RWPE2 (cell line): ENCODE measurements at regions not wholly inside any gene's neighbourhood (a gene's known extent, or its start where the extent isn't known, plus 50 kb on each side); places are given as distances from the start of the nearest gene placed in this dataset.

Experiments
- ATAC-seq: fragments of 200-7000 bp; cut with Tn5 transposase; 3 replicates; pipeline ENCODE4 v1.9.1; 2021; ENCODE audit warnings: low read depth
- DNase-seq: peaks from one replicate; pipeline ENCODE4 v3.0.0-alpha.2; 2020; ENCODE audit warnings: low spot score
- H3K27ac ChIP-seq: fragments of 450-650 bp; 2 replicates; pipeline ENCODE4 v1.5.1; 2017; ENCODE audit warnings: mild to moderate bottlenecking; ENCODE audit not compliant: poor library complexity, severe bottlenecking
- H3K27me3 ChIP-seq: fragments of 250-450 bp; sonication (Bioruptor Pico); 2 replicates; pipeline ENCODE4 v1.5.1; 2021; ENCODE audit warnings: mild to moderate bottlenecking, moderate library complexity; ENCODE audit not compliant: insufficient read depth, poor library complexity, severe bottlenecking
- H3K36me3 ChIP-seq: fragments of 250-450 bp; sonication (Bioruptor Pico); 2 replicates; pipeline ENCODE4 v1.5.1; 2020; ENCODE audit warnings: low read depth, mild to moderate bottlenecking, moderate library complexity
- H3K4me1 ChIP-seq: fragments of 250-450 bp; sonication (Bioruptor Pico); 2 replicates; pipeline ENCODE4 v1.5.1; 2021; ENCODE audit warnings: mild to moderate bottlenecking, moderate library complexity; ENCODE audit not compliant: insufficient read depth, poor library complexity, severe bottlenecking
- H3K4me3 ChIP-seq: fragments of 250-450 bp; sonication (Bioruptor Pico); 2 replicates; pipeline ENCODE4 v1.5.1; 2021; ENCODE audit warnings: mild to moderate bottlenecking, moderate library complexity; ENCODE audit not compliant: severe bottlenecking
- H3K9me3 ChIP-seq: fragments of 250-450 bp; sonication (Bioruptor Pico); 2 replicates; pipeline ENCODE4 v1.5.1; 2021; ENCODE audit warnings: mild to moderate bottlenecking, moderate library complexity; ENCODE audit not compliant: severe bottlenecking
- CTCF ChIP-seq: fragments of 450-650 bp; IDR thresholded peaks from one replicate; pipeline ENCODE4 v1.5.1; 2017; ENCODE audit warnings: mild to moderate bottlenecking, moderate library complexity; ENCODE audit not compliant: poor library complexity, severe bottlenecking

DNA sequence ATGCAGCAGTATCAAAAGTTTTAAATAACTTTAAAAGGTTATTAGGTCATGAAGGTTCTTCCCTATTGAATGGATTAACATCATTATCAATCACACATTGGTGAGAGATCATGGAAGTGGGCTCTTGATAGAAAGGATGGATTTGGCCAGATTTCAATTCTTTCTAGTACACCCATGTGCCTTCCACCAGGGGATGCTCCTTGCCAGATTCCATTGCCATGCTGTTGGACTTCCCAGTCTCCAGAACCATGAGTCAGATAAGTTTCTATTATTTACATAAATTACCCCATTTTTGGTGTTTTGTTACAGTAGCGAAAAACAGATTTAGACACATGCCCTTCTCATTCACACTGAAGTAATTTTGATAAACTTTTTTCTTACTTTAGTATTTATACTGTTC is 1010.6 kb upstream of the C9orf72 start:
- H3K4me3 ChIP-seq, result no peak overlapping the region
- no peak for ATAC-seq
- H3K36me3 ChIP-seq, result no peaks in the 10 kb centered on the region
- no peaks in the 10 kb centered on the region for H3K9me3 ChIP-seq
- no peak overlapping the region for H3K27ac ChIP-seq
- H3K4me1 ChIP-seq, result no peaks in the 10 kb centered on the region
- no peaks in the 10 kb centered on the region for H3K27me3 ChIP-seq
- no peak for TF ChIP-seq CTCF
- DNase-seq, result no peak

- ATAC-seq, result no peak
- H3K9me3 ChIP-seq, result no peaks in the 10 kb centered on the region
- TF ChIP-seq CTCF, result no peak
Measured at GRCh38 chr9:28584542-28584941, 1011.3 kb upstream of the C9orf72 start.

DNA sequence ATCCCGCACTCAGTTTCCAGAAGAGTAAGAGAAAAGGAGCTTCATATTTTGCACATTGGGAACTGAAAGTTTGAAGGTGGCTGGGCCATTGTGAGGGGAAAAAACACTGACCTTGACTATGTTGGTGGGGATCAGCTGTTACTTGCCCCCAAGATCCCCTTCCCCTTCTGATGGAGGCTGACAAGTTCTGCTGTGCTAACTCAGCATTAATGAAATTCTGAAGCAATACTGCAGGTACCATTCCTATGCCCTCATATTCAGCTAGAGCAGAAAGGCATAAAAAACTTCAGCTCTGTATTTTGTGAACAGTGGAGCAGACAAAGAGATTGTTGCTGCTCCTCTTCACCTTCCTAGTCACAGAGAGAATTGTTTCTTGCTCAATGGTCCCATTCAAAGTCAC is 1013.8 kb upstream of the C9orf72 start:
- Histone ChIP-seq H3K27me3 (no peaks in the 10 kb centered on the region), H3K27ac (no peak overlapping the region), H3K9me3 (no peaks in the 10 kb centered on the region), H3K4me1 (no peaks in the 10 kb centered on the region), H3K4me3 (no peak overlapping the region), H3K36me3 (no peaks in the 10 kb centered on the region)
- ATAC-seq (no peak), DNase-seq (no peak)
- TF ChIP-seq CTCF, result no peak

More at GRCh38 chr9:28584542-28584941, 1011.3 kb upstream of the C9orf72 start:
- no peak overlapping the region for H3K4me3 ChIP-seq
- H3K36me3 ChIP-seq, result no peaks in the 10 kb centered on the region
- no peak for DNase-seq
- no peak overlapping the region for H3K27ac ChIP-seq
- no peaks in the 10 kb centered on the region for H3K27me3 ChIP-seq
- no peaks in the 10 kb centered on the region for H3K4me1 ChIP-seq

DNA sequence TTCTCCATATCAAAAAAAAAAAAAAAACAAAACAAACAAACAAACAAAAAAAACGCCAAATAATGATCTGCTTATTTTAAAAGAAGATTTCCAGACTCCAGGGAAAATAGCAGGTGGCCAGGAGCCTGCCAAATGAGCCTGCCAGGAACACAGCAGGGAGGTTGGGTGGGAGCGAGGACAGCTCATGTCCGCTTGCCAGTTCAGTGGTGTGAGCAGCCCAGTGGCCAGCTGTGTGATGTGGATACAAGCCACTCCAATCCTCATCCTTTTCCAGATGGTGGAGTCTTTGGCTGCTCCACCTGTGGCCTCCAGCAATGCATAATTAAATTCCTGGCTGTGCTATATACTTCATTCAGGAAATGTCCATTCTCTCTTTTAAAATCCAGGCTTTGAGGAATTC is 1025.1 kb upstream of the C9orf72 start:
- H3K4me1 ChIP-seq, result no peaks in the 10 kb centered on the region
- no peak for DNase-seq
- no peak for TF ChIP-seq CTCF
- H3K4me3 ChIP-seq, result no peak overlapping the region
- no peak for ATAC-seq
- H3K36me3 ChIP-seq, result no peaks in the 10 kb centered on the region
- H3K9me3 ChIP-seq, result no peaks in the 10 kb centered on the region
- H3K27ac ChIP-seq, result no peak overlapping the region
- H3K27me3 ChIP-seq, result no peaks in the 10 kb centered on the region

- Histone ChIP-seq H3K4me3 (no peak overlapping the region), H3K36me3 (no peaks in the 10 kb centered on the region), H3K27me3 (no peaks in the 10 kb centered on the region), H3K4me1 (no peaks in the 10 kb centered on the region), H3K9me3 (no peaks in the 10 kb centered on the region), H3K27ac (no peak overlapping the region)
- DNase-seq (no peak), ATAC-seq (no peak)
- TF ChIP-seq CTCF, result no peak
Measured at GRCh38 chr9:28600226-28600625, 1026.9 kb upstream of the C9orf72 start.
